Cerebellar cortex (tissue), 1 donor: ENCODE measurements at regions not wholly inside any gene's neighbourhood (a gene's known extent, or its start where the extent isn't known, plus 50 kb on each side); places are given as distances from the start of the nearest gene placed in this dataset.
"Not testable (repeated sequence)": the region's sequence is repeated elsewhere in the genome, so short reads cannot be mapped to it uniquely, and the experiment has no call there.

Source experiments
- DNase-seq: peaks from one replicate; pipeline ENCODE4 v3.0.0-alpha.2; 2015; ENCODE audit warnings: low spot score

DNA sequence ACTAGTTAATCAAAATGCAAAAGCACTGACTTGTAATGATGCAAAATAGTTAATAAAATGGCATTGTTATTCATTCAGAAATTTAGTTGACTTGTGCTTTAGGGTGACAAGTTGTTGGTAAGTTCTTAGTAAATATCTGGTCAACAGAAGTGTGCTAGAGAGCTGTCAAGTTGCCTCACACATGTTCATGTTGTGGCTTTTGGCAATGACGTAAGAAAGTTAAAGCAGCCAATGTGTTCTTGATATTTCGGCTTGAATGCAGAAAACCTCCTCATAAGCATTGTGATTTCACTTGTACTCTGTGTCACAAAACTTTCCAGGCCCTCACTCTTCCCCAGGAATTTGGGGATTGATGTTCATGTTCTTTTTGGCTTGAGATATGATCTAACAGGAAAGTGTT lies 626.7 kb downstream of the PRR16 start:
- no peak for DNase-seq

GRCh38 chr5:121100931-121101330 lies 636.8 kb downstream of the PRR16 start:
- DNase-seq: no peak

GRCh38 chr5:121105921-121106320 lies 641.8 kb downstream of the PRR16 start:
- no peak for DNase-seq

DNA sequence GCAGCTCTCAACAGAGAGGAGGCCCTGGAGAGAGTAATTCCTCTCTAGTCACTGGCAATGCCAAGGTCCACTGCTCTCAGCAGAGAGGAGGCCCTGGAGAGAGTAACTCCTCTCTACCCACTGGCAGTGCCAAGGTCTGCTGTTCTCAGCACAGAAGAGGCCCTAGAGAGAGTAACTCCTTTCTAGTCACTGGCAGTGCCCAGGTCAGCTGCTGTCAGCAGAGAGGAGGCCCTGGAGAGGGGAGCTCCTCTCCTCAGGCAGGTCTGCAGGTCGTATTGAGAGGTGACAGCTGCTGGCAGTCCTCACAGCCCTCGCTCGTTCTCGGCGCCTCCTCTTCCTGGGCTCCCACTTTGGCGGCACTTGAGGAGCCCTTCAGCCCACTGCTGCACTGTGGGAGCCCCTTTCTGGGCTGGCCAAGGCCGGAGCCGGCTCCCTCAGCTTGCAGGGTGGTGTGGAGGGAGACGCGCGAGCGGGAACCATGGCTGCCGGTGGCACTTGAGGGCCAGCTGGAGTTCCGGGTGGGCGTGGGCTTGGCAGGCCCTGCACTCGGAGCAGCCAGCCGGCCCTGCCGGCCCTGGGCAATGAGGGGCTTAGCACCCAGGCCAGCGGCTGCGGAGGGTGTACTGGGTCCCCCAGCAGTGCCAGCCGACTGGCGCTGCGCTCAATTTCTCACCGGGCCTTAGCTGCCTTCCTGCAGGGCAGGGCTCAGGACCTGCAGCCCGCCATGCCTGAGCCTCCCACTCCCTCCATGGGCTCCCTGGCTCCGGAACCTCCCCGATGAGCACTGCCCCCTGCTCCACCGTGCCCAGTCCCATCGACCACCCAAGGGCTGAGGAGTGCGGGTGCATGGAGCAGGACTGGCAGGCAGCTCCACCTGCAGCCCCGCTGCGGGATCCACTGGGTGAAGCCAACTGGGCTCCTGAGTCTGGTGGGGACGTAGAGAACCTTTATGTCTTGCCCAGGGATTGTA lies 642.9 kb downstream of the PRR16 start:
- DNase-seq: not testable (repeated sequence)

GRCh38 chr5:121108725-121109124 lies 644.6 kb downstream of the PRR16 start:
- DNase-seq: no peak

- no peak for DNase-seq
Observed at GRCh38 chr5:121109817-121110216, 645.7 kb downstream of the PRR16 start.

DNA sequence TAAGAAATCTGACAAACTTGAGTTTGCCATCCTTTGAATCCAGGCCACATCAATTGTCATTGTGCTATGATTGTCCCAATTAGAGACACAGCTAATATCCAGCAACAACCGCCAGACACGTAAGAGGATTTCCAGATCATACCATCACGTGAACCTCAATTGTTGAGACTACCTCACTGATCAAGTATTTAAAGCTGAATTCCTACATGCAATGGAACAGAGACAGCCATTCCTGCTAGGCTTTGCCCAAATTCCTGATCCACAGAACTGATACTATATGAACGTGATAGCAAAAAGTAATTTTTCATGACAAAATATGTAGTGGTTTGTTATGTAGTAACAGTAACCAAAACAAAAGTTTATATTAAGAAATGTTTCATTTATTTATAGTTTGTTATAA lies 657.7 kb downstream of the PRR16 start:
- DNase-seq: no peak

- no peak for DNase-seq
Observed at GRCh38 chr5:121138495-121138907, 674.4 kb downstream of the PRR16 start.

GRCh38 chr5:121138952-121139351 lies 674.9 kb downstream of the PRR16 start:
- no peak for DNase-seq

GRCh38 chr5:121144764-121145163 lies 680.7 kb downstream of the PRR16 start:
- no peak for DNase-seq

DNA sequence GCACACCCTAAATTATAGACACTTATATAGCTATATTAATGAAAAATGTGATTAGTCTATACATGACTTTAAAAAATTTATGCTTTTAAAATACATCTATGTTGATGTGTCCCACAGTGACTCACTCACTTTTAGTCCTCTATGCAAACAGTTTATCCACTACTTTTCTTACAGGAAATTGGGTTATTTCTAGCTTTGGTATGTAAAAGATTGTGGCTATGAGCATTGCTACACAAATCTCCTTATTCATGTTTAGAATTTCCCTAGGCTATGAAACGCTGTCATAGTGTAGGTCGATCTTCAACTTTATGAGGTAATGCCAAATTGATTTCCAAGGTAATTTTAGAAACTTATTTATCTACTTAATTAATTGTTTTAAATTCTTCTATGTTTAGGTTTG lies 687.4 kb downstream of the PRR16 start:
- no peak for DNase-seq

GRCh38 chr5:121152411-121152810 lies 688.3 kb downstream of the PRR16 start:
- no peak for DNase-seq

GRCh38 chr5:121156565-121156964 lies 692.5 kb downstream of the PRR16 start:
- DNase-seq: no peak

DNA sequence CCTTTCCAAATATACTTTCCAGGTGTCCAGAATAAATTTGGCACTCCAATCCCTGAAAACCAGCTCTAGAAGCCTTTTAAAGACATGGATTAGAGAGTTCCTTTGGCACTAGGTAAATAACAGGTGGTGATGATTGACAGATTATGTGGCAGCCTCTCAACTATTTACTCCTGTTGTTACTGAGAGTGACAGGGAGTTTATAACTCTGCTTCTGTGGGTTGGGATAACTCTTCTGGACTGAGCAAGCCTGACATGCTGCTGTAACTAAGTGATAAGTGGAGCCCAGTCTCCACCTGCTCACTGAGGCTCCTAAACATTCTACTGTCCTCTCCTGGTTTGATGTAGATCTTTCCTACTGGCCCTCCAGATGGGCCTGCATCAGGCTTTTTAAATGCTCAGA lies 693.2 kb upstream of the FTMT start:
- no peak for DNase-seq

- DNase-seq: no peak
Observed at GRCh38 chr5:121160591-121160990, 691.1 kb upstream of the FTMT start.

DNA sequence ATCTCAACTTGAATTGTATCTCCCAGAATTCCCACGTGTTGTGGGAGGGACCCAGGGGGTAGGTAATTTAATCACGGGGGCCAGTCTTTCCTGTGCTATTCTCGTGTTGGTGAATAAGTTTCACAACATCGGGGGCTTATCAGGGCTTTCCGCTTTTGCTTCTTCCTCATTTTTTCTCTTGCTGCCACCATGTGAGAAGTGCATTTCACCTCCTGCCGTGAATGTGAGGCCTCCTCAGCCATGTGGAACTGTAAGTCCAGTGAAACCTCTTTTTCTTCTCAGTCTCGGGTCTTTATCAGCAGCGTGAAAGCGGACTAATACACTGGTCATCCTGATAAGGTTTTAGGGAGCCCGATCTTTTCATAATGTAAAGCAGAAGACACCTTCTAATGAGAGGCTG lies 687.0 kb upstream of the FTMT start:
- no peak for DNase-seq

DNA sequence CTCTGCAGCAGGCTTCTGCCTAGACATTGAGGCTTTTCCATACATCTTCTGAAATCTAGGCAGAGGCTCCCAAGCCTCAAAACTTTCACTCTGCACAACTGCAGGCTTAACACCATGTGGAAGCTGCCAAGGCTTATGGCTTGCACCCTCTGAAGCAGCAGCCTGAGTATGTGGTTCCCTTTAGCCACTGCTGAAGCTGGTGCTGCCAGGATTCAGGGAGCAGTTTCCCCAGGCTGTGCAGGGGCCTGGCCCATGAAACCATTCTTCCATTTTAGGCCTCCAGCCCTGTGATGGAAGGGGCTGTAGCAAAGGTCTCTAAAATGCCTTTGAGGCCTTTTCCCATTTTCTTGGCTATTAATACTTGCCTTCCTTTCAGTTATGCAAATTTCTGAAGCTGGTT lies 680.3 kb upstream of the FTMT start:
- no peak for DNase-seq

- no peak for DNase-seq
Observed at GRCh38 chr5:121171834-121172233, 679.8 kb upstream of the FTMT start.

GRCh38 chr5:121174351-121174750 lies 677.3 kb upstream of the FTMT start:
- DNase-seq: no peak

DNA sequence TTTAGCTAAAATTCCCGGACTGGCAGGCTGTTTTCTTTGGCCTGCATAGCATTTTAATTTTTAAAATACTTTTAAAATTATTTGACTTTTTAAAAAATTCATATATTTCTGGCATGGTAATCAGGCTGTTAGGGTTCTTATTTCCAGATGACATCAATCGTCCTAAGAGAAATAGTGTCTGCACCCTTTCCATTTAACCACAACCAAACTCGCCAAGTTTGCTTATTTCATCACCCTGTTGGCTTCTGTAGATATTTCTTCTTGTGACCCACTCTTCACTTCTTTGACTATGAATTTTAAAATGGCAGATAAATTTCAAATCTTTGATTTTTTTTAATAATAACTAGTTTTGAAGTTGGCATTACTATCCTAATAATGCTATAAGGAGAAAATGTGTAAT lies 675.7 kb upstream of the FTMT start:
- DNase-seq: no peak

DNA sequence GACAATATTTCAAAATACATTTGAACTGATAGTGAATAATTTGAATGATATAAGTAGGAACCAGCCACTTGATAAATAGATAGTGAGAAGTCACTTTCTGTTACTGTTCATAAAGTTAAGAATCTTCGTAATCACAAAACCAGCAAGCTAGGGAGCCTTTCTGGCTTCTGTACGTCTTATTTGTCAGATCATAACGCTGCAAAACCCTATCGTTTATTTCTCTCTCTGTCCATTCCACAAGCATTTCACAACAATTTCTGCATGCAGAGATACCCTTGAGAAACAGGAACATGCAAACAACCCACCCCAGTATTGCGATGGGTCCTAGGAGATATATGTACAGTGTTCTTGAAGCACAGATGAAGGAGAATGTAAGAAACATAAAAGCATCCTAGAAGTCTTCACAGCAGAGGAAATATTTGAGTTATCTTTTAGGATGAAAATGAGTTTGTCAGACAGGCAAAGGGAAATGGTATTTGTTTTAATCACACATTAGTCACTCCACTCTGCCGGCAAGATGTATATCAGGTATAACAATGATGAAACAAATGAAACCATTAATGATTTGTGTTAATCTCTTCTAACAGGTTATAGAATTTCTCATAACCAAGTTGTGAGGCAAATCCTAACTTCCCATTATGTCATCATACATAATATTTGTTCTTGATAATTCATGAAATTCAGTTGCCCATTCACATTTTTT lies 668.7 kb upstream of the FTMT start:
- no peak for DNase-seq

DNA sequence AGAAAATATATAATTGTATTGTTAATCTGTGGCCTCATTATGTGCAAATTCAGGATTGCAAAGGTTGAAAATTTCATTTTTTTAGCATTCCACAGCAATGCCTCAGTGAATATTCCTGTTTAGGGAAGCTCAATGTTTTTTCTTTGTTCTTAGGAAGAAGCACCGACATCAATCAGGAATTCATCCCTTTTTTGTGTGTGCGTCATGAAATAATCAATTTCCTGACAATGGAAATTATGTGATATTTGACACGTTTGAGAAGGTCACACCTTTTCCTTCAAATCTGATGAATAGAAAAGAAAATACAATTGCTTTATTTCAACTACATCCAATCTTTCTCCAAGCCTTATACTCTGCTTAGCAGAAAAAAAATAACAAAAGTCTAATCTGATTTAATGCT lies 662.8 kb upstream of the FTMT start:
- no peak for DNase-seq
